Endothelial cell of hepatic sinusoid (primary cell): ENCODE measurements at regions not wholly inside any gene's neighbourhood (a gene's known extent, or its start where the extent isn't known, plus 50 kb on each side); places are given as distances from the start of the nearest gene placed in this dataset.
"Not testable (repeated sequence)": the region's sequence is repeated elsewhere in the genome, so short reads cannot be mapped to it uniquely, and the experiment has no call there.

ENCODE experiments used
- in situ Hi-C: cut with HindIII; loops from 2 replicates; pipeline ENCODE4 v1.10.0; 2017; ENCODE audit warnings: low sequenced_read_pairs

GRCh38 chr12:25787701-25788100, 170.8 kb upstream of the RASSF8 start:
- in situ Hi-C loops: no loop called here

- in situ Hi-C loops: no loop called here
These were observed 169.6 kb upstream of the RASSF8 start for GRCh38 chr12:25788707-25789442.

- in situ Hi-C loops: no loop called here
These were observed 168.9 kb upstream of the RASSF8 start for GRCh38 chr12:25789541-25789944.

- in situ Hi-C loops: loop anchor here (5.0 kb wide), 1 partner anchor 70 kb away; no protein-coding TSS in a partner anchor
These were observed 166.5 kb upstream of the RASSF8 start for GRCh38 chr12:25792031-25792430.

- in situ Hi-C loops: loop anchor here (5.0 kb wide), 1 partner anchor 69 kb away; no protein-coding TSS in a partner anchor
These were observed 165.3 kb upstream of the RASSF8 start for GRCh38 chr12:25793196-25793595.

- in situ Hi-C loops: loop anchor here (5.0 kb wide), 1 partner anchor 68 kb away; no protein-coding TSS in a partner anchor
These were observed 163.9 kb upstream of the RASSF8 start for GRCh38 chr12:25794571-25794970.

GRCh38 chr12:25796523-25797000, 161.9 kb upstream of the RASSF8 start:
- in situ Hi-C loops: no loop called here

GRCh38 chr12:25797386-25797785, 161.1 kb upstream of the RASSF8 start:
- in situ Hi-C loops: no loop called here

- in situ Hi-C loops: no loop called here
These were observed 160.5 kb upstream of the RASSF8 start for GRCh38 chr12:25797949-25798348.

- in situ Hi-C loops: no loop called here
These were observed 158.4 kb upstream of the RASSF8 start for GRCh38 chr12:25800101-25800500.

GRCh38 chr12:25801734-25802133, 156.7 kb upstream of the RASSF8 start:
- in situ Hi-C loops: no loop called here

- in situ Hi-C loops: no loop called here
These were observed 156.3 kb upstream of the RASSF8 start for GRCh38 chr12:25802143-25802542.

- in situ Hi-C loops: not testable (repeated sequence)
These were observed 155.3 kb upstream of the RASSF8 start for GRCh38 chr12:25803029-25803664.

- in situ Hi-C loops: not testable (repeated sequence)
These were observed 154.2 kb upstream of the RASSF8 start for GRCh38 chr12:25804286-25804685.

- in situ Hi-C loops: no loop called here
These were observed 152.2 kb upstream of the RASSF8 start for GRCh38 chr12:25806271-25806670.

- in situ Hi-C loops: no loop called here
These were observed 149.9 kb upstream of the RASSF8 start for GRCh38 chr12:25808604-25809003.

- in situ Hi-C loops: no loop called here
These were observed 147.8 kb upstream of the RASSF8 start for GRCh38 chr12:25810683-25811082.

- in situ Hi-C loops: no loop called here
These were observed 146.8 kb upstream of the RASSF8 start for GRCh38 chr12:25811656-25812126.

GRCh38 chr12:25812295-25812694, 146.2 kb upstream of the RASSF8 start:
- in situ Hi-C loops: no loop called here

- in situ Hi-C loops: no loop called here
These were observed 144.6 kb upstream of the RASSF8 start for GRCh38 chr12:25813843-25814242.

- in situ Hi-C loops: no loop called here
These were observed 141.8 kb upstream of the RASSF8 start for GRCh38 chr12:25816637-25817036.

- in situ Hi-C loops: no loop called here
These were observed 141.3 kb upstream of the RASSF8 start for GRCh38 chr12:25817166-25817565.
